ENCODE measurements at regions not wholly inside any gene's neighbourhood (a gene's known extent, or its start where the extent isn't known, plus 50 kb on each side); places are given as distances from the start of the nearest gene placed in this dataset.
"Not testable (repeated sequence)": the region's sequence is repeated elsewhere in the genome, so short reads cannot be mapped to it uniquely, and the experiment has no call there.

- DNase-seq: not testable (repeated sequence)
Measured at GRCh38 chr2:132068407-132068806, 93.3 kb downstream of the ANKRD30BL start.

- DNase-seq: not testable (repeated sequence)
Measured at GRCh38 chr2:132065391-132065790, 96.4 kb downstream of the ANKRD30BL start.

GRCh38 chr2:132039609-132040236, 122.0 kb downstream of the ANKRD30BL start:
- DNase-seq: not testable (repeated sequence)

- DNase-seq: not testable (repeated sequence)
Measured at GRCh38 chr2:132038883-132039235, 122.9 kb downstream of the ANKRD30BL start.

- DNase-seq: no peak
Measured at GRCh38 chr2:132038179-132038882, 123.4 kb downstream of the ANKRD30BL start.

GRCh38 chr2:132037527-132038178, 124.1 kb downstream of the ANKRD30BL start:
- DNase-seq: no peak

GRCh38 chr2:132034646-132035045, 127.1 kb downstream of the ANKRD30BL start:
- DNase-seq: no peak

- no peak for DNase-seq
Measured at GRCh38 chr2:132033949-132034348, 127.8 kb downstream of the ANKRD30BL start.

- no peak for DNase-seq
Measured at GRCh38 chr2:132033365-132033764, 128.4 kb downstream of the ANKRD30BL start.

GRCh38 chr2:132012046-132012445, 149.7 kb downstream of the ANKRD30BL start:
- not testable (repeated sequence) for DNase-seq

- DNase-seq: no peak
Measured at GRCh38 chr2:132009874-132010521, 151.8 kb downstream of the ANKRD30BL start.

GRCh38 chr2:132009177-132009873, 152.4 kb downstream of the ANKRD30BL start:
- no peak for DNase-seq

- DNase-seq: not testable (repeated sequence)
Measured at GRCh38 chr2:131990751-131991150, 171.0 kb downstream of the ANKRD30BL start.

GRCh38 chr2:131966671-131967070, 195.1 kb downstream of the ANKRD30BL start:
- DNase-seq: not testable (repeated sequence)

- no peak for DNase-seq
Measured at GRCh38 chr2:131966256-131966655, 195.5 kb downstream of the ANKRD30BL start.

- not testable (repeated sequence) for DNase-seq
Measured at GRCh38 chr2:131958019-131958609, 203.6 kb downstream of the ANKRD30BL start.

GRCh38 chr2:131948641-131949040, 213.1 kb downstream of the ANKRD30BL start:
- DNase-seq: not testable (repeated sequence)

GRCh38 chr2:131923287-131923686, 238.5 kb downstream of the ANKRD30BL start:
- DNase-seq: peak; percentile 1

- not testable (repeated sequence) for DNase-seq
Measured at GRCh38 chr2:131922854-131923253, 238.9 kb downstream of the ANKRD30BL start.
